ENCODE measurements at regions not wholly inside any gene's neighbourhood (a gene's known extent, or its start where the extent isn't known, plus 50 kb on each side); places are given as distances from the start of the nearest gene placed in this dataset.
A peak's percentile ranks its signal among the peaks of the same experiment; 100 is the strongest.

GRCh38 chr4:126058596-126058995 lies 743.8 kb downstream of the FAT4 start:
- DNase-seq: no peak

GRCh38 chr4:126061655-126062054 lies 746.9 kb downstream of the FAT4 start:
- DNase-seq: no peak

GRCh38 chr4:126065016-126065415 lies 750.3 kb downstream of the FAT4 start:
- no peak for DNase-seq

- no peak for DNase-seq
These were observed 756.9 kb downstream of the FAT4 start for GRCh38 chr4:126071346-126072333.

GRCh38 chr4:126081336-126081735 lies 766.6 kb downstream of the FAT4 start:
- DNase-seq: no peak

GRCh38 chr4:126086041-126086440 lies 771.3 kb downstream of the FAT4 start:
- no peak for DNase-seq

- DNase-seq: no peak
These were observed 772.3 kb downstream of the FAT4 start for GRCh38 chr4:126087101-126087500.

GRCh38 chr4:126097155-126097799 lies 782.5 kb downstream of the FAT4 start:
- no peak for DNase-seq

- peak; percentile 0 for DNase-seq
These were observed 791.9 kb downstream of the FAT4 start for GRCh38 chr4:126106658-126107057.

- DNase-seq: no peak
These were observed 795.1 kb downstream of the FAT4 start for GRCh38 chr4:126109836-126110235.

GRCh38 chr4:126113058-126113457 lies 798.3 kb downstream of the FAT4 start:
- DNase-seq: no peak

- DNase-seq: no peak
These were observed 809.0 kb downstream of the FAT4 start for GRCh38 chr4:126123611-126124325.

- no peak for DNase-seq
These were observed 810.1 kb downstream of the FAT4 start for GRCh38 chr4:126124818-126125217.

- no peak for DNase-seq
These were observed 815.5 kb downstream of the FAT4 start for GRCh38 chr4:126130215-126130614.

GRCh38 chr4:126136922-126137781 lies 822.4 kb downstream of the FAT4 start:
- DNase-seq: no peak

GRCh38 chr4:126137782-126138170 lies 823.0 kb downstream of the FAT4 start:
- no peak for DNase-seq

GRCh38 chr4:126144543-126145237 lies 829.9 kb downstream of the FAT4 start:
- no peak for DNase-seq

- no peak for DNase-seq
These were observed 853.7 kb downstream of the FAT4 start for GRCh38 chr4:126168484-126168883.

GRCh38 chr4:126172126-126172525 lies 857.4 kb downstream of the FAT4 start:
- DNase-seq: no peak

- no peak for DNase-seq
These were observed 859.9 kb downstream of the FAT4 start for GRCh38 chr4:126174627-126175026.

- DNase-seq: no peak
These were observed 865.9 kb downstream of the FAT4 start for GRCh38 chr4:126180642-126181041.

GRCh38 chr4:126182336-126182735 lies 867.6 kb downstream of the FAT4 start:
- DNase-seq: no peak

All from activated CD4-positive, alpha-beta T cell treated with anti-CD3 and anti-CD28 coated beads, Interleukin-10, Interleukin-2, amounts not matched to agents 100 ng/mL and 50 ng/mL, durations not matched to agents 16 hours and 8 hours (primary cell).